GM18499 (cell line): ENCODE measurements at regions not wholly inside any gene's neighbourhood (a gene's known extent, or its start where the extent isn't known, plus 50 kb on each side); places are given as distances from the start of the nearest gene placed in this dataset.

Experiments
- ATAC-seq: cut with Tn5 transposase; IDR thresholded peaks from one replicate; pipeline ENCODE4 v1.9.1; 2021; ENCODE audit warnings: moderate number of reproducible peaks; ENCODE audit not compliant: insufficient read depth, unreplicated experiment

- no peak for ATAC-seq
Measured at GRCh38 chr16:85367485-85367884, 245.6 kb upstream of the GSE1 start.

DNA sequence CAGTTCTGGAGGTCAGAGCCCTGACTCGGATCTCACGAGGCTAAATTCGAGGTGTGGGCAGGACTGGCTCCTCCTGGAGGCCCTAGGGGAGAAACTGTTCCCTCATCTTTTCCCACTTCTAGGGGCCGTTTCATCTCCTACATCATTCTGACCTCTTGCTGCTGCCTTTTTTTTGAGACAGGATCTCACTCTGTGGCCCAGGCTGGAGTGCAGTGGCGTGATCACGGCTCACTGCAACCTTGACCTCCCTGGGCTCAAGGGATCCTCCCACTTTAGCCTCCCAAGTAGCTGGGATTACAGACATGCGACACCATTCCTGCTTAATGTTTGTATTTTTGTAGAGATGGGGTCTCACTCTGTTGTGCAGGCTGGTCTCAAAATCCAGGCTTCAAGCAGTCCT, 244.1 kb upstream of the GSE1 start:
- ATAC-seq: no peak

- ATAC-seq: no peak
Measured at GRCh38 chr16:85369741-85370528, 243.2 kb upstream of the GSE1 start.

- ATAC-seq: no peak
Measured at GRCh38 chr16:85370543-85370880, 242.6 kb upstream of the GSE1 start.

DNA sequence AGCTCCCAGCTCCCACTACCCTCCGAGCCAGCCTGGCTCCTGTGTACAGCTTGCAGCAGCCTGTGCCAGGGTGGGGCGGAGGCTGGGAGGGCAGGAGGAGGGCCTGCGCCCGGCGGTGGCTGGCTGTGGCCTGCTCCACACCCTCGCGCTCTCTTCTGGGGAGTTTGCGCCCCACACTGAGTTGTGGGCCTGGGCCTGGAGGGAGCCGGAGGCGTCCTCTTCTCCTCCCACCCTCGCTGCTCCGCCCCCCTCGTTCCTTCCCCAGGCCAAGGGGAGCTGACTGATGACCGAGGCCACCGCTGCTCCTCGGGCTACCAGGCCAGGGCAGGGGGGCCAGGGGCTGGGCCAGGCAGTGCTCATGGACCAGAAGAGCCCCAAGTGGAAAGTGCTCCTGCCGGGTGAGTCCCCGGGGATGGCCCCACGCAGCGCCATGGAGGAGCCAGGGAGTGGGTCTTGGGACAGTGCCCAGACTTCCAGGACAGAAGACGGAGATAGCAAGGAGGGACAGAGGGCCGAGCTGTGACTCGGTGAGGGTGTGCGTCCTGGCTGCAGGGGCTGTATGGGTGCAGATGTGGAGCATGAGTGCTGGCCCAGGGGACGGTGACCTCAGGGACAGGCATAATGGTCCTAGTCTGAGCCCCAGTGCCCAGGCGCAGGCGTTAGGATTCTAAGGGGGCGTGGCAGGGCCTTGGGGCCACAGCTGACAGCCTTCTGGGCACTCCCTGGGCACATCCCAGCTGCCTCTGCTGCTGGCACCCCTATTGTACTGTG, 242.1 kb upstream of the GSE1 start:
- no peak for ATAC-seq

GRCh38 chr16:85371948-85372347, 241.2 kb upstream of the GSE1 start:
- ATAC-seq: no peak

DNA sequence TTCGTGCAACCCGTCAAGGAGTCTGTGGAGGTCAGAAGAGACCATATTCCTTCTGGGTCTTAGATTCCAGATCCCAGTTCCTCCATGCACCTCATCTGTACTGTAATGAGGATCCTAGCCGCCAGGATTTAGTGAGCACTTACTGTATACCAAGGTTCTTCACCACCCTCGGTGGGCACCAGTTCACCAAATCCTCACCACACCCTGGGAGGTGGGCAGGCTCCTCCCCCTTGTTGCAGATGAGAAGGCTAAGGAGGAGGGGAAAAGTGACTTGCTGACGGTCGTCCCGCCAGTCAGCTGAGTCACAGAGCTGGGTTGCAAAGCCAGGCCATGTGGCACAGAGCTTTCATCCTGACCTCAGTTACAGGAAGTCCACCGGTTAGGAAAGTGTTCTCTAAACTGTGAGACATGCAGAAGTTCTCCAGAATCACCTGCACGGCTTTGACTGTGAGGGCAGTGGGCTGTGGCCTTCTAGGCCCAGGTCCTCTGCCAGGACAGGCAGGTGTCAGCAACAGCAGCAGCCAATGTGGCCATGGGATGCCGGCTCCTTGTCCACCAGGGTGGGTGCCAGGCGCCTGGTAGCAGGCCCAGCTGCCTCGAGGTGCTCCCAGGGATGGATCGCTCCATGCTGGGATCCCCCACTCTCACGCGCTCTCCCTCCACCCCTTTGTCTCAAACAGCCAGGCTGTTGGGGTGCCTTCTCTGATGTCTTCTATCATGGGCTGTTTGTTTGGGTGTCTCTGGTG, 240.3 kb upstream of the GSE1 start:
- ATAC-seq: no peak

DNA sequence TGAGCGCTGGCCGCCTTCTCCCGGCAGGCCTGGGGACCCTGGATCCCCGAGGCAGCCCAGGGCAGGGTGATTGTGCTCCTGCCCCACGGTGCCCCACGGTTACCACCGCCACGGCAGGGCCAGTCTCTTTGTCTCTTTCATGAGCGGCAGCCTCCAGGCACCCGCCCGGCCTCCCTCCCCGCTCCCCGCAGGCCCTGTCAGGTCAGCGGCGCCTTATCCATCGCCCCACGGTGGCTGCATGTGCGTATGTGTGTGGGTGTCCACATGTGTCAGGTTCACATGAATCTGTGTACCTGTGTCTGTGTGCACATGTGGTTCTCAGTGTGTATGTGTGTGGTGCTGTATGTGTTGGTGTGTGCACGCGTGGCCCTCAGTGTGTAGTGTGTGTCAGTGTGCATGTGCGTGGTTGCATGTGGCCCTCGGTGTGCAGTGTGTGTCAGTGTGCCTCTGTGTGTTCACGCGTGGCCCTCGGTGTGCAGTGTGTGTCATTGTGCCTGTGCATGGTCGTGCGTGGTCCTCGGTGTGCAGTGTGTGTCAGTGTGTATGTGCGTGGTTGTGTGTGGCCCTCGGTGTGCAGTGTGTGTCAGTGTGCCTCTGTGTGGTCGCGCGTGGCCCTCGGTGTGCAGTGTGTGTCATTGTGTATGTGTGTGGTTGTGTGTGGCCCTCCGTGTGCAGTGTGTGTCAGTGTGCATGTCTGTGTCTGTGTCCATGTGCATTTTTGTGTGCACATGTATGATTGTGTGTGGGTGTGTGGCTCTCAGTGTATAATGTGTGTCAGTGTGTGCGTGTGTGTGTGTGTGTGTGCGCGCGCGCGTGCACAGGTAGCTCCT, 239.2 kb upstream of the GSE1 start:
- ATAC-seq: no peak

GRCh38 chr16:85374571-85374872, 238.6 kb upstream of the GSE1 start:
- ATAC-seq: no peak

GRCh38 chr16:85375282-85375681, 237.8 kb upstream of the GSE1 start:
- no peak for ATAC-seq

GRCh38 chr16:85376292-85377095, 236.6 kb upstream of the GSE1 start:
- ATAC-seq: no peak

DNA sequence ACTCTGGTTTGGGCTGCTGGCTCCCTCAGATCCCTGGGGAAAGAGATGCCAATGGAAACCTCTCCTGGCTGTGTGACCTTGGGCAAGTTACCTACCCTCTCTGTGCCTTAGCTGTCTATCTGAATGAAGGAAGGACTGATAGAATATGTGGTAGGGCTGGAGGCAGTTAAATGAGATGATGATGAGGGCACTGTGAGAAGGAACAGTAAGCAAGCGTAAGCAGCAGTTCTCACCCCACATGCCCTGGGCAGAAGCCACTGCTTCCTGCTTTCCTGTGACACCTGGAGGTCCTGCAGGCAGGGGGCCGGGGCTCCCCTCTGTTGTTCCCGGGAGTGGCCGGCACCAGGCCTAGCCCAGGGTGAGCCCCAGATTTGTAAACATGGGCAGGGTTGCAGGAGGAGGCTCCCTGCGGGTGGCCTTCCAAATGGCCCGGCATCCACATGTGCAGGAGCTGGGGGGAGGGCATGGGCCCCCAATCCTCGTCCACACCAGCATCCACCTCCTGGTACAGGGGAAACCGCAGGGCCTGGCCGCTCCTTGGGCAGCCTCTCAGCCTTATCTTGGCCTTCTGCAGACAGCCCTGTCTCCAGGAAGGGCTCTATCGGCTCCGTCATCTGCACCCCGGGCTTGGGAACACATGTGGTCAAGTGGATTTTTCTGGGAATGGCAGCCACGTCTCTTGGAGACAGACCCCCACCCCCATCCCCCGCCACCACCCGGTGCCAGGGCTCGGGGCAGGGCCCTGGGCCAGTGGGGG, 235.6 kb upstream of the GSE1 start:
- no peak for ATAC-seq

DNA sequence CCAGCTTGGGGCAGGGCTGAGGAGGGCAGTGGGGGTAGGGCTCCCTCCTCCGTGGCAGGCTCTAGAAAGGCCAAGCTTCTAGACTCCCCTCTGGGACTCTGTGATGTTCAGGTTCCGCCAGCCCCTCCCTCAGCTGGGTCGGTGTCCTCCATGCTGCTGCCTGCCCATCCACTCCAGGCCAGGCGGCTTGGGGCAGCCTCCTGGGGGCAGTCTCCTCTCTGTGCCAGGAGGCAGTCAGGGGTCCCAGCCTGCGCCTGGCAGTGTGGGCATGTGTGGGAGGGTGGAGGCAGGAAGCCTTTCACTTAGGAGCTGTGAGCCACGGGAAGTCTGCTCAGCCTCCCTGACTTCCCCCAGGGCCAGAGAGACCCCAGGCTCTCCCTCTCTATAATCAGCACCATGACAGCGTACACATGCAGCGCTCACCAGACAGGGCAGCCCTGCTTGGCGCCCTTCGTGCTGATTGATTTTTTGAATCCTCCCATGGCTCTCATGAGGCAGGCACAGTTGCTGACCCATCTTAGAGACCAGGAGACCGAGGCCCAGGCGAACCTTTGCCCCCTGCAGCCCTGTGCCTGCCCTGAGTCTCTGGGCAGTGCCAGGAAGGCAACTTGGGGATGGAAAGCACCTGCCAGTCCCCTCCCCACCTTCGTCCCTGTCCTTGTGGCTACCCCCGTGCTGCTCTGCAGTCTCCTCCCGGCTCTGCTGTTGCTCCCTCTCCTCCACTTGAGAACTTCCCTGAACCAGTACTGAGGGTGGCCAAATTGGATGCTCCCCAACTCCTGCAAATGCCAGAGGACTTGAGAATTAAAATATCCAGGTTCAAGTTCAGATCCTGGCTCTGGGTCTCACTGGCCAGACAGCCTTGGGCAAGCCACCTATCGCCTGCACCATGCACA, 234.7 kb upstream of the GSE1 start:
- ATAC-seq: no peak

DNA sequence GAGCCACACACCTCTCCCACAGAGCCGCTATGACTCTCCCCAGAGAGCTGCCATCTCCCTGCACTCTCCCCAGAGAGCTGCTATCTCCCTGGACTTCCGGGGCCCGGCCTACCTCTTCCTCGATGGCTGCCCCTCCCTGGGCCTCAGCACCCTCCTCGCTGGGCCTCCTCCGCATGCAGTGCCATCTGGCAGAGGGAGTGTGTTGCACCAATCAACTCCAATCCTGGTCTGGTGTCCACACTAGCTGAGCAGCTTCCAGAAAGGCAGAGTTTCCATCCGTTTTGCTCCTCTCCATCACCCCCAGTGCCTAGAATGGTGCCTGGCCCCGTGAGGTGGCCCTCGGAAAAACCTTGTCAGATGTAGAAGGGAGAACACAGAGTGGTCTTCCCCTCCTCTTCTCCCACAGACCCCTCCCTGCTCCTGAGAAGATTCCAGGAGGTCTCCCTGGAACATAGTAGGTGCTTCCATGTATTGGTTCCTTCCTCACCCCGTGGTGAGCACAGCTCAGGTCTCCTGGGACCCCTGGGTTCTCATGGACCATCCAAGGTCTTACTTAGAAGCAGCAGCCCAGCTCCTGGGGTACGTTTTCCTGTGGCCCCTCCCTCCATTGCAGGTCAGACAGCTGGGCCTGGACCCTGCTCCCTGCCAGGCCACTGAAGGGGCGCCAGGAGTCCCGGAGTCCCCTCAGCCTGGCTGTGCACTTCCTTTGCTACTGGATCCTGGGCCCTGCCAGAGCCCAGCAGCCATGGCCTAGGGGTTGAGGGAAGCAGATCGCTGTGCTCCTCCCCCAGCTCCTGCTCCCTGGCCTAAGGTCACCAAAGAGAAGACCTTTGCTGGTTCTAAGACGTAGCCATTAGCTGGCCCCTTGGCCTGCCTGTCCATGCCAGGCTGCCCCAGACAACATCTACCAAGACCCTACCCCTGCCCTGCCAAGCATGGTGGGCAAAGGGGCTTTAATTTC, 233.8 kb upstream of the GSE1 start:
- ATAC-seq: no peak

DNA sequence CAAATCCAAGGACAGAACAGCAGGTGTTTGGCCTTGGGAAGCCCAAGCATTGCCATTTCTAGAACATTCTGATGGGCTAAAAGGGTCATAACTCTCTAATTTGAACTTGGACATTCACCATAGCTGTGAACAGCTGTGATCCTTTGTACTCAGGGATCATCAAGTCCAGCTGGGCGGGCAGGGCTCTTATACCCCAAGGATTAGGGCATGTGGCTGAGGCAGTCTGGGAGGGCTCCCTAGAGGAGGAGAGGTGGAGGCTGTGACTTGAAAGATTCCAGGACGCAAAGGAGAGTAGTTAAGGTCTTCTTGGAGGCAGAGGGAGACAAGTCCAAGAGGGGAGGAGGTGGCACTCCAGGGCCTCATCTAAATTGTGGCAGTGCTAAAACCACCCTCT, 233.1 kb upstream of the GSE1 start:
- no peak for ATAC-seq

DNA sequence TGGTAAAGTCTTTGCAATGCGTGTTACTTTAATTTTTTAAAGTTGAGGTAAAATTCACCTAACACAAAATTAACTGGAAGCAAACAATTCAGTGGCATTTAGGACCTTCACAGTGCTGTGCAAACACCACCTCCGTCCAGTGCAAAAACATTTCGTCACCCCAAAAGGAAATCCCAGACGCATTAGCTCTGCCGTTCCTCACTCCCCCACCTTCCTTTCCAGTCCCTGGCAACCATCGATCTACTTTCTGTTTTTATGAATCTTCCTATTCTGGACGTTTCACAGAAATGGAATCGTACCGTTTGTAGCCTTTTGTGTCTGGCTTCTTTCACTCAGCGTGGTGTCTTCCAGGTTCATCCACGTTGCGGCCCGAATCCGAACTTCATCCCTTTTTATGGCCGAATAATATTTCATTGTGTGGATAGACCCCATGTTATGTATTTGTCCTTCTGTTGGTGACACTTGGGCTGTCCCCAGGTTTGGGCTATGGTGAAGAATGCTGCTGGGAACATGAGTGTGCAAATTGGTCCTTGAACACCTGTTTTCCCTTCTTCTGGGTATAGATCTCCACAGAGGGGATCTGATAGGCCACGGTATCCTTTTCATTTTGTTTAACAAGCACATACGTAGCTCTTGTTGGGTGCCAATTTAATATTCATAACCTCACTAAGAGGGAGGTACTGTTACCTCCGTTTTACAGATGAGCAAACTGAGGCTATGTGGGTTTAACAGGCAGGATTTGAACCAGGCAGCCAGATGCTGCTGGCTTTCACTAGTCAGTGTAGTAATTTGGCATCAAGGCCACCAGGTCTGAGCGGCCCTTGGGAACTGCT, 232.0 kb upstream of the GSE1 start:
- no peak for ATAC-seq
